HG03442 (cell line): ENCODE measurements at regions not wholly inside any gene's neighbourhood (a gene's known extent, or its start where the extent isn't known, plus 50 kb on each side); places are given as distances from the start of the nearest gene placed in this dataset.
"Not testable (repeated sequence)": the region's sequence is repeated elsewhere in the genome, so short reads cannot be mapped to it uniquely, and the experiment has no call there.

Source experiments
- ATAC-seq: cut with Tn5 transposase; IDR thresholded peaks from one replicate; pipeline ENCODE4 v1.9.1; 2021; ENCODE audit warnings: mild to moderate bottlenecking, moderate library complexity; ENCODE audit not compliant: unreplicated experiment

DNA sequence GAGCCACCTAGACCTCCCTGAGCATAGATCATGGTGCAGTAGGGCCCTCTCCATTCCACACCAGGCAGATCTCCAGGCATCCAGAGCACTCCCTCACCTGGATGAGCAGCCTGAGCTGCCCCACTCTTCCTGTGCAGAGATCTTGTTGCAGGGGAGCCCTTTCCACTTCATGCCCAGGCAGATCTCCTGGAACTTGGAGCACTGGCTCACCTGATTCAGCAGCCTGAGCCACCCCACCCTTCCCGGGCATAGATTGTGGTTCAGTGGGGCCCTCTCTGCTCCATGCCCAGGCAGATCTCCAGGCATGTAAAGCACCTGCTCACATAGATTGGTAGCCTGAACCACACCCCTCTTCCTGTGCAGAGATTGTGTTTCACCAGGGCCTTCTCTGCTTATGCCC is 78.0 kb downstream of the SEC16B start:
- no peak for ATAC-seq

DNA sequence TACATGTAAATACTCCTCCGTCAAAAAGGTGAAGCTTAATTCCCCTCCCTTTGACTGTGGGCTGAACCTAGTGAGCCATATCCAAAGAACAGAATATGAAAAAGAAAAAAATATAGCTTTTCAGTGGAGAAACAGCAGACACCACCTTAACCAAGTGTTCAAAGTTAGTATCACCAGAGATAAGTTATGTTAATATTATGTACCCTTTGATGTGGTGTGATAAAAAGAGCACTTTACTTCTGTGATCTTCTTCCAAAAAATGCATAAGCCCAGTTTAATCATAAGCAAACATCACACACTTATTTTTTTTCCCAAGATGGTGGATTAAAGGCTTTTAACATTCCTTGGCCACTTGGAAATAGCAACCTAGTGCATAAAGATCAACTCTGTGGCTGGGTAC is 79.4 kb downstream of the SEC16B start:
- no peak for ATAC-seq

DNA sequence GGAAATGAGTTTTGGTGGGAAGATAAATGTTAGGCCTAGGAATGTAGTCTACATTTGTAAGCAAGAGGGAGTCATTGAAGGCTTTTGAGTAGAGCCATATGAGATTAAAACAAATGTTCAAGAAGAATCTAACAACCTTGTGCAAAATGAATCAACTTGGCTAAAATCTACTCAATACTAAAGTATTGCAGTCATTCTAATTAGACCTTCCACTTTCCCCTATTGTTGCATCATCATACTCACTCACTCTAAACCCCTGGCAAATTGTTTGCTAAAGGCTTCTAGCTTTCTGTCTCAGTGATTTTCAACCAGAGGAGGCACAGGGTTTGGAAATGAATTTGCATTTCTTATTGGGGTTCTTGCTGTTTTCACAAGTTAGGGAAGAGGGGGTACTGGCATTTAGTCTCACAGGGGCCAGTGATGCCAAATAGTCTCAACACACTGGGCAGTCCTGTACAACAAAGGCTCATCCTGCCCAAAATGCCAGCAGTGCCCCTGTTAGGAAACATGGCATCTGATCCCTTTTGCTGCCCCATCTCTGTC is 85.3 kb downstream of the SEC16B start:
- no peak for ATAC-seq

DNA sequence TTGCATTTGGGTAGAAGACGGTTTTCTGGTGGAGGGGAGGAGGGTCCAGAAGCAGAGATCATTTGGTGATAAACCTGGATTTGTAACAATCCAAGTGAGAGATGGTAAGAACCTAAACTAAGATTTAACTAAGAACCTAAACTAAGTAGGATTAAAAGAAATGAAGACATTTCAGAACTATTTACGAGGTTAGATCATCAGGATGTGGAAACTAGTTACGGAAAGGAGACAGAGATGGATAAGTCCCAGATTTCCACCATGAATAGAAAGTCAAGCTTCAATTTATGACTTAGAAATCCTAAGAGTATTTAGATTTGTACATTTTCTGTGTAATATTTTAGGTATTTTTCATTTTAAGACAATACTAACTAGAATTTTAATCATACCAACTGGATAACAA is 86.3 kb downstream of the SEC16B start:
- no peak for ATAC-seq

DNA sequence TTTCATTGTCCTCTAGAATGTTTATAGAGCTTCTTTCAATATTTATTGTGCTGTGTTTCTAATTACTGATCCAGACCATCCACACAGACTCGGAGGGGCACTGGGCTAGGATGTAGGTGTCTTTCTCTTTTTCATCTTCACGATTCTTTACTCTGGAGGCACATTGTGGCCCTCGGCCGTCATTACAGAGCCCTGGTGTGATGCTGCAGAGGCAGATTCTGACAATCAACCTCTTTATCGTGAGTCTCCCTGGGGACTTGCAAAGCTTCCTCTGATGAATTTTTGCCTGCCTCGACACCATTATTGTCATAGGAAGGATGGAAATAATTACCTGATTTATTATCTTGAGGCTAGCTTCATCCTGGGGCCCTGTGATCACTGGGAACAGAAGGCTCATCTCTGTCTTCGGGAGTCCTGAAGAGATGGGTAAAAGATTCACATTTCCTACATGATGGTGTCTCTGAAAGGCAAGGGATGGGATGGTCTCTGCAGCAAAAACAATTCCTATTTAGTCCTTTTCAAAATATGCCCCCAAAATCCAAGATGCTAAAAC is 89.4 kb downstream of the SEC16B start:
- no peak for ATAC-seq

DNA sequence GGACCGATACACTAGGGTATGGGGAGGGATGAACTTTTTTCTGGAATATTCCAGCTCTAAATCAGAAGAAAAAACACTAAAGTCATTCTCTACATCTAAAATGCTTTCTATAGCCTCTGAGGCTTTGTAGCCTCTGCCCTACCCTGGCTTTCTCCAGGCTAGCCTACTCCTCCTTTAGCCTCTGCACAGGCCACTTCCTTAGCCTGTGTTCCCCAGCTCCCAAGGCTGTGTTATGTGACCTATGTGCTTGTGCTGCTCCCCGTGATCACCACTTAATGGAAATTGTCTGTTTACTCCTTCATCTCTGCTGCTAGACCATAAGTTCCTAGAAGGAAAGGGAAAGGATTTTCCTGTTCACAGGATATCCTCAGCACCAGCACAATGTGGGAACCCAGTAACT is 92.8 kb downstream of the SEC16B start:
- no peak for ATAC-seq

DNA sequence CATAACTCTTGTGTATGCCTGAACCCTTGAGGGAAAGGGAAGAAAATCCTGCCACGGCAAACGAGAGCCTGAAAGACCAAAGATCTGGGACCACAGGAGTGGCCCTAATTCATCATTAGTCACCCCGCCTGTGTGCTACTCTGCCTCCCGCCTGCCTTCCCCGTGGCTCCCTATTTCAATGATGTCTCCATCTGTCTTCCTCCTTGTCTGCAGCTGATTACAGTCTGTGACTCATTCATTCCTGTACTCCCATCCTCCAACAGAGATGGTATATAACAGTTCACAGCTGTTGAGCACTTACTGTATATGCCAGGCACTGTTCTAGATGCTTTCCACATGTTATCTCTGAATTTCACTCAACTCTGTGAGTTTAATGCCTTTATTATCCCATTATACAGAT is 96.6 kb downstream of the SEC16B start:
- no peak for ATAC-seq

DNA sequence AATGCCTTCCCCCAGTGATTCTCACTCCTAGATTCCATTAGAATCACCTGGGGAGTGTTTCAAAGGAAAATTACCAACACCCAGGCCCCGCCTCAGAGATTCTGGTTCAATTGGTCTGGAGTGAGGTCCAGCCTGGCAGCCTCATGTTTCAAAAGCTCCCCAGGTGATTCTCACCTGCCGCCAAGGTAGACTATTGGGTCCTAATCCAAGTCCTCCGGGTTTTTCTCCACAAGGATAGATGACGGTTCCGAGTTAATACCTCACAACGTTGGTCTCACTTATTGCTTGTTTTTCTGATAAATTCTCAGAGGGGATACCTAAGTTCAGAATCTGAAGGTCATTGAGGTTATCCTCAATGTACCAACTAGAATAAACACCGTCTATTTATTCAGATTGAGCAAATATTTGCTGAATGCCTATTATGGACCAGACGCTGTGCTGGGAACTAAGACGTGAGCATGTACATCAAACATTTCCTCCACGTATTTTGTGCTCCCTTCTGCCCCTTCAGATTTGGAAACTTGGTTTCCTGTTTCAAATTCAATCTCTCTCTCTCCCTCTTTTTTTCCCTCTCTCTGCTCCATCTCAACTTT is 97.5 kb downstream of the SEC16B start:
- ATAC-seq: no peak

DNA sequence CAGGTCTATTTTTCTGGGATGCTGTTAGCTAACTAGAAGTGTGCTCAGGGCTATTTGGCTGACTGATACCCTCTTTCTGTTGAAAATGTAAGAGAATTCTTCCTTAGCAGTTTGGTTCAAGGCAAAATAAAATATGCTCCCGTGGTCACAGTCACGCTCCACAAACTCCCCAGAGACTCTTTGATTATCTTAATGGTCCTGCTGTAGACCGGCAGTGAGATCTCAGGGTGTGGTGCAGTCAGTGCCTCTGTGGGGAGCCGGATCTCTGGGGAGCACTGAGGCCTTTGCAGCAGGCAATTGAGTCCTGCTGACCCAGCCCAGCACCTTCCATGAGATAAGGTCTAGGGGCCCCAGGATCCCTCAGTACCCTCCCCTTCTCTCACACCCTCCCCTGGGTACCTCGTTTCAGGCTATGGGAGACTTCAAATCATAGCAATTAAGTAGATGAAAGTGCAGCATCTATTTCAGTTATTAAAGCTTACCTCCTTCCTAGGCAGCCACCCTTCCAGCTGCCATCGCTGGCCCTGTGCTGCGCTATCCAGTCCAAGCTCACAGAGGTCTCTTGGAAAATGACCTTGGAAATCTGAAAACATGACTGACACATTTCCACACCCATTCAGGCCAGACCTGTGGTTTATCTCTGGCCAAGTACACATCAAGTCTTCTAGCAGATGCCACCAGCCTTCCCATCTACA is 98.1 kb downstream of the SEC16B start:
- ATAC-seq: no peak

DNA sequence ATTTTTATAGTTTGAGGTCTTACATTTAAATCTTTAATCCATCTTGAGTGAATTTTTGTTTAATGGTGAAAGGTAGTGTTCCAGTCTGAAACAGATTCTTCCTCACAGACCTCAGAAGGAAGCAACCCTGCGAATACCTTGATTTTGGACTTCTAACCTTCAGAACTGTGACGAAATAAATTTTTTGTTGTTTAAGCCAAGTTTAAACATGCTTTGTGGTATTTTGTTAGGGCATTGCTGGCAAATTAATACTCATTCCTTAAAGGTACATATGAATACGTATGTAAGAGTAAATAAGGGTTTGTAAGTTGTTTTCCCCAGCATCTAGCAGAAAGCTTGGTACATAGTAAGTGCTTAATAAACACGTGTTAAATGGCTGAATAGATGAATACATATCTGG is 100.3 kb downstream of the SEC16B start:
- no peak for ATAC-seq

DNA sequence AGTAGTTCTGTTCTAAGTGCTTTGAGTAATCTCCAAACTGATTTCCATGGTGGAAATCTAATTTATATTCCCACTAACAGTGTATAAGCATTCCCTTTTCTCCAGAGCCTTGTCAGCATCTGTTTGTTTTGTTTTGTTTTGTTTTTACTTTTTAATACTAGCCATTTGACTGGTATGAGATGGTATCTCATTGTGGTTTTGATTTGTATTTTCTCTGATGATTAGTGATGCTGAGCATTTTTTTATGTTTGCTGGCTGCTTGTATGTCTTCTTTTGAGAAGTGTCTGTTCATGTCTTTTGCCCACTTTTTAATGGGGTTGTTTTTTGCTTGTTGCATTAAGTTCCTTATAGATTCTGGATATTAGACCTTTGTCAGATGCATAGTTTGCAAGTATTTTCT is 100.8 kb downstream of the SEC16B start:
- not testable (repeated sequence) for ATAC-seq

DNA sequence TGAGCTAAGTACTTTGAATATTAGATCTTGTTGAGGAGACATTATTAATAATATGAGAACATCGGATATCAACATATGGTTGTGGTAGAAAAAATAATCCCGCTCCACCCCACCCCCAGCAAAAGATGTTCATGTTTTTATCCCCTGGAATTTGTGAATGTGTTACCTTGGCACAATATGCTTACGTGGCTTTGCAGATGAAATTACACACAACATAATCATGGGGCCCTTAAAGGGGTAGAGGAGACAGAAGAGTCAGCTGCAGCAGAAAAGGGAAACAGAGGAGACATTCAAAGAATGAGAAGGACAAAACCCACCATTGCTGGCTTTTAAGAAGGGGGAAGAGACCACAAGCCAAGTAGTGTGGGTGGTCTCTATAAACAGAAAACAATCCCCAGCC is 104.1 kb downstream of the SEC16B start:
- no peak for ATAC-seq

DNA sequence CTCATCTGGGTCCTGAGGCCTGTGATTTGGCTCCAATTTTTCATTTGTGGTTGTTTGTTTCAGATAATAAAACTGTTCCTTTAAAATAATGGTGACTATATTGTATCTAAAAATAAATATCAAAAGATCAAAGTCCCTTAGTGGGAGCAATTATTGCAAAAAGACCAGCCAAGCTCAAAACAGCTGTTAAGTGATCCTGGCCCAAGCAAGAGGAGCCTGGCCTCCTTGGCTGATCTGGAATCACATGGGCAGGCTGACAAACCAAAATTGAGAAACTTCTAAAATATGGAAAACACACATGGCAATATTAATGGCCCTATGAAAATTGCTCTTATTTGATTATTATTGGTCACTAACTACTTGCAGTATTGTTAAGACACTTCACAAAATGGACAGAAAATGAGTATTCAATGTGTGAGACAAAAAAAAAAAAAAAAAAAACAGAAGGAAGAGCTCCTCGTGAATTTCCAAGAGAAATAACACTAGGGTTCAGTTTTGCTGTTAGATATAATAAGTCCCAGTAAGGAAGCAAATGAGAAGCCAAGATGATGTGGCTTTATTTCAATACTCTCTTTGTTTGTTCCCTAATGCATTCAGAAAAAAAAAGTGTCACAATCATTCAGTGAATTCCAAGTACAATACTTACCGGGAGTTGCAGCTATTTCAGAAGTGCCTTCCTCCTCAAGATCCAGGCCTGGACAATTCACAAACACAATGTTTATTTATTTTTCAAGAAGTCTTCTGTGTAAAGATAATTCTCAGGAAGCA is 105.1 kb downstream of the SEC16B start:
- ATAC-seq: no peak

DNA sequence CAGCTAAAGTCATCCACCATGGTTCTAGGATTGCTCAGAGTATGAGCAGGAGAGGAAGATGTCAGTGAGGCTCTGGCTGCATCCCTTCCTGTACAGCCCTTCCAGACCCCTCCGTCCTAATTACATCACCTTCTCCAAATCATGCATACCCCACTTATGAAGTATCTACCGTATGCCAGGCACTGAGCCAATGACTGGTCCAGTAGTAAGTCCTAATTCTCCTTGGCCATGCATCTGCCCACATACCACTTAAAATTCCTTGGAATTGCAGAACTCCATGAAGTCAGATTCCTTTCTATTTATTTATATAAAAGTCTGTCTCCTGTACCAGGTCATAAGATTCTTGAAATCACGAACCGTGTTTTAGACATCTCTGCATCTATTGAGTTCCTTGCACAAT is 106.1 kb downstream of the SEC16B start:
- no peak for ATAC-seq

DNA sequence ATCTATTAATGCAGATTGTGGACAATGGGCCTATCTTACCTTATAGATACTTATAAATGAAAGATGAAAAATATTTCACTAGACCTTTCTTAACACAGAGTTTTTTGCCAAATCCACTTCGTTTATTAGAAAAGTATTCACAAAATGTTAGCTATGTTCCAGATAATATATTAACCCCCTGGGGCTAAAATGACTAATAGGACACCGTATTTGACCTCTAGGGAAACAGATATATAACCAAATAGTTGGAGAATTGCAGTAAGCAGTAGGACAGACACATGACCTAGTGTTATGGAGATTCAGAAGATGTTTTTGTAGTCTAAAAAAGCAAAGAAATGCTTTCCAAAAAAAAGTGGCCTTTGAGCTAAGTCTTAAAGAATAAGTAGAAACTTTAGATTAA is 106.9 kb downstream of the SEC16B start:
- ATAC-seq: no peak

DNA sequence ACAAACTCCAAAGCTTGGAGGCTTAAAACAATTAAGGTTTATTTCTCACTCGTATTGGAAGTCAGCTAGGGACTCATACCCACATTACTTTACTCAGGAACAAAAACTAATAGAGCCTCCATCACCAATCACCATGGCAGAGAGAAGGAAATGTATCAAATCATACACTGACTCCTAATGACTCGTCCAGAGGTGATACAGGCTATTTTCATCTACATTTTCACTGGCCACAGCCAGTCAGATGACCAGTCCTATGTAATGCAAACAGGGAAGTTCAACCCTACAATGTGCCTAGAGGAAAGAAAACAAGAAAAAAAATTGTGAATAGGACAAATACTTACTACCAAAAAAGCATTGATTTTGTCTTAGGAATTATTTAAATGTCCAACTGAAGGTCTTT is 110.3 kb downstream of the SEC16B start:
- no peak for ATAC-seq

DNA sequence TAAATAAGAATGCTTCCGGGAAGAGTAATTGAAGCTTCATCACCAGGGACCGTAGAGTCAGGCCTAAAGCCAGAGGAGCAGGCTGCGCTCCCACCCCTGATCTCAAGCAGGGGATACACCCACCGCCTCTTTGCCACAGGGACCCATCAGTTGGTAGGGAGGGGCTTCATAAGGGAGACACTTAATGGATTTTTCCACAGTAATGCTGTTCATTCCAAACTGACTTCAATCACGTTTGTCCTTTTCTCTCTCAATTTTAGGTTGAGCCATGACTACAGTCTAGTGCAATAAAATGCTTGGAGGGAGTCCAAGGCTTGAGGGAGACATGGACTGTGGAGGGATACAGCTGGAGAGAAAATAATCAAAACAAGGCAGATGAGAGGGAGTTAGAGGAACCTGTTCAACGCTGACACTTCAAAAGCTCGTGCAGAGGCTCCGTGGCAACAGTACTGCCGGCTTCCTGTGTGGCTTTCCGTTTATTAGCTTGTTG is 111.5 kb downstream of the SEC16B start:
- no peak for ATAC-seq

DNA sequence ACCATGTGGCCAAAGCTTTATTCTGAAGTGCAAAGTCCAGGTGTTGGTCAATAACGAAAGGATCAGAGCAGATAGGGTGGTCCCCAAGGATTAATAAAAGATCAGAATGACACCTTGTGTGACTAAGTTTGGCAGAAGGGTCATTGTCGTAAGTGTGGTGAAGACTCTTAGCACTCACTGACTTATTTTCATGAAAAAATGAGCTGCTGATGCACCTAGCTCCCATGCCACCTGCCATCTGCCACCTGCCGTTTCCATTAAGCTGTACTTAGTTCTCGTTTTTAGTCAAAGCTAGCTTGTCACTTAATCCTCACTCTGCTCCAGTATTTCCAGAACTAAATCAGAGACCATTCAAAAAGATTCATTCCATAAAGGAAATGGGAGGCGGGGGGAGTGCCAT is 112.6 kb downstream of the SEC16B start:
- ATAC-seq: no peak

DNA sequence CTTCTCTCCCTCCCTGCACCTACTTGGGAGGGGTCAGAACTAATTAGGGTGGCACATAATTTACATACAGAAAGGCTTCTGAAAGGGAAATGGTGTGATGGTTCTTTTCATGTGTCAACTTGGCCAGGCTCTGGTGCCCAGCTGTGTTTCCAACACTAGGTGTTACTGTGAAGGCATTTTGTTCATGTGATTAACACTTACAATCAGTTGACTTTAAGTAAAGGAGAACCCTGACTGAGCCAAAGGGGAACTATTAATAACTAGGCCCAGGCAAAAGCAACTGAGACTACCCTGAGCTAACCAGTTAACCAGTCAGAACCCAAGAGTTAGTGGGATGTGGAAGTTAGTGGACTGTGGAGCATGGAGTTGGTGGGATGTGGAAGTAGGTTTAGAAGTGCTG is 114.9 kb downstream of the SEC16B start:
- ATAC-seq: no peak

DNA sequence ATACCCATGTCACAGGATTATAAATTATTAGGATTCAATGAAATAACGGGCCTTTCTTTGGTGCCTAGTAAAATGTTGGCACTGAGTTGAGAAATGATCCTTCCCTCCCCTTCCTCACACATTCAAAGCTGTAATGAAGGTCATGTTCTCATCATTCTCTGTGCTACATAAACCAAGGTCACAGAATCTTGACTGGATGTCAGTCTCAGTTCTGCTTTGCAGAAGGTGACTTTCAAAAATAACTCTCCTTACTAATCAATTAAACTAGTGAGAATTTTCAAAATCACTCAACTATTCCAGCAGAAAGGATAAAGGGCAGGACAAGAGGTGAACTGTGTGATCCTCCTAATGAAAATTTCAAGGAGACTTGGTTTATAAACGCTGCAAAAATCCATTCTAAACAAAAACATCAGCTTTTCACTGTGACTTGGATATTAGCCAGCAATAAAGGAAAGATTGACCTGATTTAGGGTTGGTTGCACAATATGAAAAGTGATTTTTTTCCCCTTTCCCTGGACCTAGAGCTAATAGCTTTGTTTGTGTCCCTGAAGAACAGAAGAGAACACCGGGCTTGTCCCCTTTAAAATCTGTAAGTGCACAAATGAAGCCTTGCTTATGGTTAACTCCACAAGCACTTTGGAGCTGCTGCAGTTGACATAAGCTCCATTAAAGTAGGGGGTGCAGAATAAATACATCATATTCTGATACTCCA is 120.1 kb downstream of the SEC16B start:
- ATAC-seq: no peak

DNA sequence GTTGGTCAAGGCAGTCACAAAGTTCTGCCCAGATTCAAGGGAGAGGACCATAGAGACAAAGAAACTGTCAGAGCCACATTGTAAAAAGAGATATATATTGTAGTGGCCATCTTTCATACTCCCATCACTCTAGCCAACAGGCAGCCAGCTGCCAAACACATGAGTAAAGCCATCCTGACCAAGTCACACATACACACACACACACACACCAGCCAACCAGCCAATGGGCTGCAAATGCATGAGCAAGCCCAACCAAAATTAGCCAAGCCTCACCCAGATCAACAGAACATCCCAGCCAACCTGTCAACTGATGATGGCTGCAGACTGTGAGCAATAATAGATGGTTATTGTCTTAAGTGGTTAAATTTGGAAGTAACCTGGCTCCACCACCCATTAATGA is 120.7 kb downstream of the SEC16B start:
- ATAC-seq: no peak
